GM12892 (cell line): ENCODE measurements at regions not wholly inside any gene's neighbourhood (a gene's known extent, or its start where the extent isn't known, plus 50 kb on each side); places are given as distances from the start of the nearest gene placed in this dataset.

Experiments used
- POLR2A ChIP-seq: IDR thresholded peaks from 2 replicates; pipeline ENCODE4 v1.6.1; 2011; ENCODE audit warnings: low read depth, low read length, control low read depth
- POLR2AphosphoS5 ChIP-seq: IDR thresholded peaks from 2 replicates; pipeline ENCODE4 v1.6.1; 2011; ENCODE audit warnings: low read depth, low read length, control low read depth

DNA sequence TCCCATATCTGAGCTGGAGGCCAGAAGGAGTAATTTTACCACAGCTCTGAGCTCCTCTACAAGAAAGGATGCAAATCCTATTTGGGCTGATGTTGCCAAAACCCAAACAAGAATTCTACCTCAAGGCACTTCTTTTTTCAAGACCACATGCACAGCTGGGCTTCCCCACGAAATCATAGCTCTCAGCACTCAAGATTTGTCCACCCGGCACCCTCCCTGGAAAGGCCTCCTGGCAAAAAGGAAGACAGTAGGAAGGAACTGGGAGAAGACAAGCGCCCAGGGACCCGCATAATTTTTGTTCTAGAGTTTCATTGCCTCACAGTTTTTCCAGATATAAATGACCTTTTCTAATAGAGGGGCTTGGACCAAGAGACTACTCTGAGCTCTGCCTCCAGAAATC is 90.5 kb downstream of the BANF2 start:
- no peak for TF ChIP-seq POLR2AphosphoS5
- no peak for TF ChIP-seq POLR2A
